ENCODE measurements at regions not wholly inside any gene's neighbourhood (a gene's known extent, or its start where the extent isn't known, plus 50 kb on each side); places are given as distances from the start of the nearest gene placed in this dataset.

GRCh38 chr13:34425327-34425949 lies 516.6 kb upstream of the NBEA start:
- H3K9ac ChIP-seq (ENCODE audit: low read length) = no peak overlapping the region
- H3K4me1 ChIP-seq (ENCODE audit: control insufficient read depth, low read depth, low read length) = peaks cover 10% of the 10 kb centered on the region
- H3K27ac ChIP-seq (ENCODE audit: low read length) = no peak overlapping the region
- H3K27me3 ChIP-seq (ENCODE audit: control insufficient read depth, insufficient read depth, low read length) = no peaks in the 10 kb centered on the region
- no peaks in the 10 kb centered on the region for H3K36me3 ChIP-seq (ENCODE audit: control insufficient read depth, low read depth, low read length)
- H3K4me3 ChIP-seq (ENCODE audit: low read length) = no peak overlapping the region
- no peaks in the 10 kb centered on the region for H3K9me3 ChIP-seq (ENCODE audit: control insufficient read depth, low read depth, low read length)

- no peaks in the 10 kb centered on the region for H3K9me3 ChIP-seq (ENCODE audit: control insufficient read depth, low read depth, low read length)
- peaks cover 10% of the 10 kb centered on the region for H3K4me1 ChIP-seq (ENCODE audit: control insufficient read depth, low read depth, low read length)
- no peak overlapping the region for H3K27ac ChIP-seq (ENCODE audit: low read length)
- H3K4me3 ChIP-seq (ENCODE audit: low read length) = no peak overlapping the region
- H3K36me3 ChIP-seq (ENCODE audit: control insufficient read depth, low read depth, low read length) = no peaks in the 10 kb centered on the region
- no peaks in the 10 kb centered on the region for H3K27me3 ChIP-seq (ENCODE audit: control insufficient read depth, insufficient read depth, low read length)
- H3K9ac ChIP-seq (ENCODE audit: low read length) = no peak overlapping the region
Observed at GRCh38 chr13:34428911-34429310, 513.2 kb upstream of the NBEA start.

DNA sequence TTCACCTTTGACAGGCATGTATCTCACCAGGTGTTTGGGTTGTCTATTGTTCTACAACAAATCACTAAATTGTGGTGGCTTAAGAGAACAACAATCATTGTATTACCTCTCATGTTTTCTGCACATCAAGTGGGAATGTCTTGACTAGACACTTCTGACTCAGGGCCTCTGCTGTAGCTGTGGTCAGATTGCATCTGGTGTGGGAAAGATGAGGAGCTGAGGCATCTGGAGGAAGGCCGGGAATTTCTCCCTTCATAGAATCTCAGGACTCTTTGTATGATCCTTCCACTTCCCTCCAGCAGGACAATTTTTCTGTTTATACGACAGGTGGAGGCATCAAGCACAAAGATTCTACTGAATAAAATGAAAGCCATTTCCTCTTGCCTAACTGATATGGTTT lies 511.8 kb upstream of the NBEA start:
- no peaks in the 10 kb centered on the region for H3K36me3 ChIP-seq (ENCODE audit: control insufficient read depth, low read depth, low read length)
- H3K4me3 ChIP-seq (ENCODE audit: low read length) = no peak overlapping the region
- peaks cover 6% of the 10 kb centered on the region for H3K4me1 ChIP-seq (ENCODE audit: control insufficient read depth, low read depth, low read length)
- no peak overlapping the region for H3K27ac ChIP-seq (ENCODE audit: low read length)
- no peaks in the 10 kb centered on the region for H3K9me3 ChIP-seq (ENCODE audit: control insufficient read depth, low read depth, low read length)
- no peak overlapping the region for H3K9ac ChIP-seq (ENCODE audit: low read length)
- H3K27me3 ChIP-seq (ENCODE audit: control insufficient read depth, insufficient read depth, low read length) = no peaks in the 10 kb centered on the region

DNA sequence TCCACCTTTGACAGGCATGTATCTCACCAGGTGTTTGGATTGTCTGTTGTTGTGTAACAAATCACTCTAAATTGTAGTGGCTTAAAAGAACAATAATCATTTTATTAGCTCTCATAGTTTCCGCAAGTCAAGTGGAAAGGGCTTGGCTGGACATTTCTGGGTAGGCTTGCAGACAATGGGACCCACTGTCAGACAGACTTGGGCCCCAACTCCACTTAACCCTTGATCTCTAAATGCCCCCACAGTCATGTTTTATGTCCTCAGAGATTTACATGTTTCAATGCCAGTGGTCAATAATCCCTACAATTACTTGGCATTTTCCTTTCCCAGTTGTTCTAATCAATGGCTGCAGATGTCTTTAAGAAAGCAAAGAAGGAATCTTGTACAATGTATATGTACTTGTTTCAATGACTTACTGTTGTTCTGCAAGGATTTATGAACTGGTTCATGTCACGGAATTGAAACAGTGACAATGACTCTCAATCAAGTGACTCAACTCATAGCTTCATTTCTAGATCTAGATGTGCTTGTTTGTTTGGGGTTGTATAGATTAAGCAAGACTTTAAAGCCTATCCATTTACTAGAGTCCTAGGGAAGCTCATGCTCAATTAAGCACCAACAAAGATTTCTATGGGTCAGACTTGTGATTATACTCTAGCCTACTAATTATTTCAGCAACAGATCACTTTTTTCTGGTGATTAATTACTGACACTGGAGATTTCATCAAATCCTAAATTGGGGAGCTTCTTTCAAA lies 510.1 kb upstream of the NBEA start:
- H3K36me3 ChIP-seq (ENCODE audit: control insufficient read depth, low read depth, low read length) = no peaks in the 10 kb centered on the region
- no peak overlapping the region for H3K27ac ChIP-seq (ENCODE audit: low read length)
- no peak overlapping the region for H3K4me3 ChIP-seq (ENCODE audit: low read length)
- H3K27me3 ChIP-seq (ENCODE audit: control insufficient read depth, insufficient read depth, low read length) = no peaks in the 10 kb centered on the region
- H3K4me1 ChIP-seq (ENCODE audit: control insufficient read depth, low read depth, low read length) = no peaks in the 10 kb centered on the region
- H3K9ac ChIP-seq (ENCODE audit: low read length) = no peak overlapping the region
- H3K9me3 ChIP-seq (ENCODE audit: control insufficient read depth, low read depth, low read length) = no peaks in the 10 kb centered on the region

DNA sequence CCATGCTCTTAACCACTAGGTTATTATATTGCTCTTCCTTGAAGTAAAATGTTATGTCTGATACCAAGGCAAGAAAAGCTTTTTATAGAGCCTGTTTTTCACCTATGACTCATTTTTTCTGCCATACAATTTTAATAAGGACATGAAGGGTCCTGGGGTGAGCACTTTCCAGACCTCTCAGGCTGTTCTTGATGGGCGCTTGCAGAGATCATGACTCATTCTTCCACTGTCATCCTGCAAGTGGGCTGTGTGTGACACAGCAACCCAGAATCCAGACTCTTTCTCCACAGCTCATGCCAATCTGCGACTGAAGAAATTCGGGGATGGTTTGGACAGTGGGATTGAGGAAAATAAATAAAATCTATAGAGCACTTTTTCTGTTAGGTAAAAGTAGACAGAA lies 506.7 kb upstream of the NBEA start:
- Histone ChIP-seq H3K27ac (ENCODE audit: low read length) (no peak overlapping the region), H3K27me3 (ENCODE audit: control insufficient read depth, insufficient read depth, low read length) (no peaks in the 10 kb centered on the region), H3K9ac (ENCODE audit: low read length) (no peak overlapping the region), H3K9me3 (ENCODE audit: control insufficient read depth, low read depth, low read length) (no peaks in the 10 kb centered on the region), H3K36me3 (ENCODE audit: control insufficient read depth, low read depth, low read length) (no peaks in the 10 kb centered on the region), H3K4me1 (ENCODE audit: control insufficient read depth, low read depth, low read length) (no peaks in the 10 kb centered on the region), H3K4me3 (ENCODE audit: low read length) (no peak overlapping the region)

- H3K27ac ChIP-seq (ENCODE audit: low read length) = no peak overlapping the region
- no peak overlapping the region for H3K4me3 ChIP-seq (ENCODE audit: low read length)
- H3K9ac ChIP-seq (ENCODE audit: low read length) = no peak overlapping the region
- H3K27me3 ChIP-seq (ENCODE audit: control insufficient read depth, insufficient read depth, low read length) = no peaks in the 10 kb centered on the region
- H3K4me1 ChIP-seq (ENCODE audit: control insufficient read depth, low read depth, low read length) = no peaks in the 10 kb centered on the region
- H3K9me3 ChIP-seq (ENCODE audit: control insufficient read depth, low read depth, low read length) = no peaks in the 10 kb centered on the region
- H3K36me3 ChIP-seq (ENCODE audit: control insufficient read depth, low read depth, low read length) = no peaks in the 10 kb centered on the region
Observed at GRCh38 chr13:34437873-34438272, 504.2 kb upstream of the NBEA start.

DNA sequence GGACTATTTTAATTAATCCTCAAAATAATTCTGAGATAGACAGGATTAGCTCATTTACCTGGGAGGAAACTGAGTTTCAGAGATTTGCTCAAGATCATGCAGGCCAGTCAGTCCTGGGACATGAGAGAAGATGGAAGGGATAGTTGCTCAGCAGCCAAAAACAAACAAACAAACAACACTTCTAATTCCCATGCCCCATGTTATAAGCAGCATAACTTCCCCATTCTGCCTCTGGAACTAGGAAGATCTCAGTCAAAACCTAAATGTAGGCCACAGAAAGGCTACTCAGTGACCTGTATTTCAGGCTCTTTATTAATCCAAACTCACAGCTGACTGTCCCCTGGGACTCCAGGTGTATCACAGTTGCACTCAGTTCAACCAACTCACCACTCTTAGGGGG lies 489.2 kb upstream of the NBEA start:
- Histone ChIP-seq H3K4me3 (ENCODE audit: low read length) (no peak overlapping the region), H3K9ac (ENCODE audit: low read length) (no peak overlapping the region), H3K27ac (ENCODE audit: low read length) (no peak overlapping the region), H3K9me3 (ENCODE audit: control insufficient read depth, low read depth, low read length) (no peaks in the 10 kb centered on the region), H3K4me1 (ENCODE audit: control insufficient read depth, low read depth, low read length) (no peaks in the 10 kb centered on the region), H3K27me3 (ENCODE audit: control insufficient read depth, insufficient read depth, low read length) (no peaks in the 10 kb centered on the region), H3K36me3 (ENCODE audit: control insufficient read depth, low read depth, low read length) (no peaks in the 10 kb centered on the region)

DNA sequence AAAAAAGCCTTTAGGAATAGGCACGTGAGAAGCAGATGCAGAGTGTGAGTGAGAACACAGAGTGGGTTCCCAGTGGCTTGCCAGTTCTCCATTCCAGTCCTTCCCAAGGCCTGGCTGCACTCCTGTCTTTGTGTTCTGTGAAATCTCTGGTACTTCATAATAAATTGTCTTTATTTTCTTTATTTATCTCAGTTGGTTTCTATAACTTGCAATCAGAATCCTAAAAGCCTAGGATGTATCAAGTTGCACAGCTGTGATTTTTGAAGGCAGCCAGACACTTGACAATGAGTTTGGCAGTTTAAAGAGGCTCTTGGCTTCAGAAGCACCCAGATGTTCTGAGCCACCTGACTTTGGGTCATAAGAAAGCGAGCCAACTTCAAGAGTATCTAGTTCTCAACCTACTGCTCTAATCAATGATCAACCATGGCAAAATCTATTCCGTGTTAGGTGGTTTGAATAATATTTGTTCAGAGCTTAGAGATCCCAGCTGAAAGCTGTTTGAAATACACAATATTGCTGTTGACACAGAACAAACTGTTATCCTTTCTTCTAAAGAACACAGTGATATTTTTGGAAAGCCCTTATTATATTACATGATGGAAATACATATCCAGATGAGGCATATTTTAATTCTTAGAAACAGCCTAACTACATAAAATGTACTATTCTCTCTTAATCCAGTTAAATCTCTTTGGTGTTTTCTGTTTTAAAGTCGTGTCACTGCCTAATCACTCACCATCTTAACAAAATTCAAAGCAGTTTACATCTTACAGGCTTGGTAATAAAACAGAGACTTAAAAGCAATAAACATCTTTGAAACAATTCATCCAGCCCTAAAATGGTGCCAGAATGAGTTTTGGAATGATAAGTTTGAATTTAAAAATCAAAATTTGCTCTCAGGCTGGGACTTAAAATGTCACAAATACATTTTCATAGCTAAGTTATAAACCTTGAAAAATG lies 483.0 kb upstream of the NBEA start:
- Histone ChIP-seq H3K4me1 (ENCODE audit: control insufficient read depth, low read depth, low read length) (no peaks in the 10 kb centered on the region), H3K4me3 (ENCODE audit: low read length) (no peak overlapping the region), H3K27me3 (ENCODE audit: control insufficient read depth, insufficient read depth, low read length) (no peaks in the 10 kb centered on the region), H3K9me3 (ENCODE audit: control insufficient read depth, low read depth, low read length) (no peaks in the 10 kb centered on the region), H3K9ac (ENCODE audit: low read length) (no peak overlapping the region), H3K36me3 (ENCODE audit: control insufficient read depth, low read depth, low read length) (no peaks in the 10 kb centered on the region), H3K27ac (ENCODE audit: low read length) (no peak overlapping the region)

GRCh38 chr13:34459856-34460255 lies 482.2 kb upstream of the NBEA start:
- Histone ChIP-seq H3K4me3 (ENCODE audit: low read length) (no peak overlapping the region), H3K36me3 (ENCODE audit: control insufficient read depth, low read depth, low read length) (no peaks in the 10 kb centered on the region), H3K9ac (ENCODE audit: low read length) (no peak overlapping the region), H3K9me3 (ENCODE audit: control insufficient read depth, low read depth, low read length) (no peaks in the 10 kb centered on the region), H3K27ac (ENCODE audit: low read length) (no peak overlapping the region), H3K27me3 (ENCODE audit: control insufficient read depth, insufficient read depth, low read length) (no peaks in the 10 kb centered on the region), H3K4me1 (ENCODE audit: control insufficient read depth, low read depth, low read length) (no peaks in the 10 kb centered on the region)

DNA sequence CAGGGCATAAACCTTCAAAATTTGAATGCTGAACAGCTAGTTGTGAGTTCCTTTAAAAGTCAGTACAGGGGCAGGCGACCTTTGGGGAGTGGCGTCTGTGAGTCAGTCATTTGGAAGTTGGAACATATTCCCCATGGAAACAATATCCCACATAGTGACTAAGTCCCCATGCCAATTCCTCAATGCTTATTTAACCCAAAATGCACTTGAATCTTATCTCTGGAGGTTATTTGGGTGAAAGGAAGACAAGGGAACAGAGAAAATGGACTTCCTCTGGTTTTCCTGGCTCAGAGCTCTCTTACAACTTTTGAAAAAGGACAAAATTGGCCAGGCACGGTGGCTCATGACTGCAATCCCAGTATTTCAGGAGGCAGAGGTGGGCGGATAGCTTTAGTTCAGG lies 479.2 kb upstream of the NBEA start:
- no peaks in the 10 kb centered on the region for H3K36me3 ChIP-seq (ENCODE audit: control insufficient read depth, low read depth, low read length)
- no peak overlapping the region for H3K4me3 ChIP-seq (ENCODE audit: low read length)
- H3K27me3 ChIP-seq (ENCODE audit: control insufficient read depth, insufficient read depth, low read length) = no peaks in the 10 kb centered on the region
- H3K4me1 ChIP-seq (ENCODE audit: control insufficient read depth, low read depth, low read length) = no peaks in the 10 kb centered on the region
- H3K9ac ChIP-seq (ENCODE audit: low read length) = no peak overlapping the region
- no peaks in the 10 kb centered on the region for H3K9me3 ChIP-seq (ENCODE audit: control insufficient read depth, low read depth, low read length)
- H3K27ac ChIP-seq (ENCODE audit: low read length) = no peak overlapping the region

DNA sequence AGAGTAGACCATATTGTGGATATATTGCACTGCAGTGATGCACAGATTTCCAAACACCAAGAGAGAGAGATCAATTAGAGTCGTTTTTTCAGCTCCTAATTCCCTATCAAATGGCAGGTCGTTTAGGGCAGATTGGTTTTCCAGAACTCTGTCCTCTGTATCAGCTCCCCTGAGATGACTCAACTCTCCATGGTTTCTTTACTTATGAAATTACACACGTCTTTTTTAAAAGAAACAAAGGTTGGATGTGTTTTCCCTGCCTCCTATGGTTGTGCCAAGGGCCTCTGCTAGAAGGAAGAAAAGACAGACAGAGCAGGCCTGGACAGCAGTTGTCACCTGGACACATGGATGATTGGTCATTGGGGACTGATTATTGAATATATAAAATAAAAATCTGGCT lies 478.1 kb upstream of the NBEA start:
- no peak overlapping the region for H3K9ac ChIP-seq (ENCODE audit: low read length)
- H3K4me1 ChIP-seq (ENCODE audit: control insufficient read depth, low read depth, low read length) = no peaks in the 10 kb centered on the region
- H3K9me3 ChIP-seq (ENCODE audit: control insufficient read depth, low read depth, low read length) = no peaks in the 10 kb centered on the region
- no peaks in the 10 kb centered on the region for H3K27me3 ChIP-seq (ENCODE audit: control insufficient read depth, insufficient read depth, low read length)
- no peak overlapping the region for H3K27ac ChIP-seq (ENCODE audit: low read length)
- H3K36me3 ChIP-seq (ENCODE audit: control insufficient read depth, low read depth, low read length) = no peaks in the 10 kb centered on the region
- no peak overlapping the region for H3K4me3 ChIP-seq (ENCODE audit: low read length)

All from iPS-18a (cell line).